ENCODE measurements at regions not wholly inside any gene's neighbourhood (a gene's known extent, or its start where the extent isn't known, plus 50 kb on each side); places are given as distances from the start of the nearest gene placed in this dataset.
"Not testable (repeated sequence)": the region's sequence is repeated elsewhere in the genome, so short reads cannot be mapped to it uniquely, and the experiment has no call there.

DNA sequence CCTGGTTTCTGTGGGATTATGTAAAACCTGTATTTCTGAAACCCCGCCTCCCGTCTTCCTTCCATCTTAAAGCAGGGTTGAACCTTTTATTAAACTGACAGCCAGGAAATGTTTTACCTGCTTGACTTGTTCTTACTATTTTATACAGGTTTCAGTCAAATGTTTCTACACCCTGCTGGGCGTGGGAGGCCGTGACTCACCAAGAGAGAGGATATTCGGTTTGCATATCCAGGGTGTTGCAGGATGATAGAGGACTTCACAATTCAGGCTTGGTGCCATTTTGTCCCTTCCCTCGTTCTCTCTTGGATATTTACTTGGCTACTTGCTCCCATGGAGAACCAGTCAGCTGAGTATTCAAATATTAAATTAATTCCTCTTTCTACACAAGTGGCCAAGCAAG lies 69.7 kb downstream of the ARF6 start:
- no peak for DNase-seq
- Mint-ChIP-seq H3K4me1 (peaks cover 7% of the 10 kb centered on the region), H3K27me3 (ENCODE audit: insufficient read depth) (no peaks in the 10 kb centered on the region), H3K9me3 (no peaks in the 10 kb centered on the region), H3K27ac (no peak overlapping the region), H3K36me3 (ENCODE audit: low read depth) (no peaks in the 10 kb centered on the region), H3K4me3 (no peak overlapping the region)
- Histone ChIP-seq H3K27me3 (ENCODE audit: control insufficient read depth, insufficient read depth, low read length, poor library complexity, severe bottlenecking) (no peaks in the 10 kb centered on the region), H3K36me3 (ENCODE audit: control insufficient read depth, insufficient read depth, low read length) (no peaks in the 10 kb centered on the region), H3K9me3 (ENCODE audit: control insufficient read depth, low read length) (no peaks in the 10 kb centered on the region), H3K4me1 (ENCODE audit: control insufficient read depth, insufficient read depth, low read length) (no peaks in the 10 kb centered on the region), H3K9ac (ENCODE audit: extremely low read depth, low read length, poor library complexity, severe bottlenecking) (no peak overlapping the region), H3K27ac (ENCODE audit: low read depth, low read length) (no peak overlapping the region), H3K4me3 (ENCODE audit: low read length) (no peak overlapping the region)
- no peak for TF ChIP-seq CTCF (conservative IDR thresholded peaks at IDR 0.05)
- 86 to 92% methylated on average over 4 to 6 of the region's 6 CpGs for WGBS, 2 experiments (ENCODE audit: insufficient coverage in 1 of 2, insufficient read length in 1 of 2)

- not testable (repeated sequence) for H3K9ac ChIP-seq (ENCODE audit: extremely low read depth, low read length, poor library complexity, severe bottlenecking); H3K27ac Mint-ChIP-seq; H3K9me3 Mint-ChIP-seq; H3K4me3 Mint-ChIP-seq; H3K9me3 ChIP-seq (ENCODE audit: control insufficient read depth, low read length); H3K27ac ChIP-seq (ENCODE audit: low read depth, low read length); H3K27me3 ChIP-seq (ENCODE audit: control insufficient read depth, insufficient read depth, low read length, poor library complexity, severe bottlenecking); H3K4me1 Mint-ChIP-seq; DNase-seq; H3K36me3 Mint-ChIP-seq (ENCODE audit: low read depth); H3K4me3 ChIP-seq (ENCODE audit: low read length); H3K36me3 ChIP-seq (ENCODE audit: control insufficient read depth, insufficient read depth, low read length); H3K4me1 ChIP-seq (ENCODE audit: control insufficient read depth, insufficient read depth, low read length); H3K27me3 Mint-ChIP-seq (ENCODE audit: insufficient read depth)
- 93 to 95% methylated on average over 8 of the region's 8 CpGs for WGBS, 2 experiments (ENCODE audit: insufficient coverage in 1 of 2, insufficient read length in 1 of 2)
Measured at GRCh38 chr14:49965068-49965651, 72.3 kb downstream of the ARF6 start.

DNA sequence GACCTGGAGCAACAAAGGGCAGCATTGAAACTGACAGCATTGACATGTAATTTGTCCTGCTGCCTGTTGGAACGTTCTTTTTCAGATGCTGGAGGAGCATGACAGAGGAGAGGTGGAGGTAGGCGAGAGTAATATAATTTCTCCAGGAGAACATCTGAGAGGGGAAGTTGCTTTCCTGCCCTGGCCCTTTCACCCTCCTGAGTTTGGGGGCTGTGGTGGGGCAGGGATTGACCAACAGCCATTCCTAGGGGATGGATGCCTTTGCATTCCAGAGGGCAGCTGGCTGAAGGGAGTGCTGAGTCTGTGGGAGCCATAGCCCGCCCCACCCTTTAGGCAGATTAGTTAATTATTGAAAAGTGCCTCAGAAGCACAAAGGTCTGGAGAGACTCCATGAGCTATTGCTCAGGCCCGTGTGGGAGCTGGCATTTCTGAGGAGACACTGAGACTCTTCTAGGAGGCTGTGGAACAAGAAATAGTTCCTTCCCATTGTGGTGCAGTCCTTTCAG lies 73.5 kb downstream of the ARF6 start:
- H3K36me3 Mint-ChIP-seq (ENCODE audit: low read depth), result no peaks in the 10 kb centered on the region
- no peaks in the 10 kb centered on the region for H3K27me3 Mint-ChIP-seq (ENCODE audit: insufficient read depth)
- no peak for TF ChIP-seq CTCF (conservative IDR thresholded peaks at IDR 0.05)
- no peak overlapping the region for H3K9ac ChIP-seq (ENCODE audit: extremely low read depth, low read length, poor library complexity, severe bottlenecking)
- peaks cover 7% of the 10 kb centered on the region for H3K4me1 Mint-ChIP-seq
- peak; percentile 54 for DNase-seq
- H3K4me3 Mint-ChIP-seq, result peak overlapping the region; percentile 30
- H3K36me3 ChIP-seq (ENCODE audit: control insufficient read depth, insufficient read depth, low read length), result no peaks in the 10 kb centered on the region
- H3K9me3 Mint-ChIP-seq, result no peaks in the 10 kb centered on the region
- WGBS, 2 experiments (ENCODE audit: insufficient coverage in 1 of 2, insufficient read length in 1 of 2), result 47 to 60% methylated on average over 2 to 4 of the region's 4 CpGs
- no peaks in the 10 kb centered on the region for H3K27me3 ChIP-seq (ENCODE audit: control insufficient read depth, insufficient read depth, low read length, poor library complexity, severe bottlenecking)
- no peaks in the 10 kb centered on the region for H3K9me3 ChIP-seq (ENCODE audit: control insufficient read depth, low read length)
- no peak overlapping the region for H3K27ac ChIP-seq (ENCODE audit: low read depth, low read length)
- H3K27ac Mint-ChIP-seq, result peak overlapping the region; percentile 83
- H3K4me1 ChIP-seq (ENCODE audit: control insufficient read depth, insufficient read depth, low read length), result no peaks in the 10 kb centered on the region
- H3K4me3 ChIP-seq (ENCODE audit: low read length), result no peak overlapping the region
